Activated T-cell treated with anti-CD3 and anti-CD28 coated beads for 48 hours (primary cell): ENCODE measurements at regions not wholly inside any gene's neighbourhood (a gene's known extent, or its start where the extent isn't known, plus 50 kb on each side); places are given as distances from the start of the nearest gene placed in this dataset.
"Not testable (repeated sequence)": the region's sequence is repeated elsewhere in the genome, so short reads cannot be mapped to it uniquely, and the experiment has no call there.

ENCODE experiments used
- DNase-seq: peaks from one replicate; pipeline ENCODE4 v3.0.0-alpha.2; 2020; ENCODE audit warnings: low read depth

- no peak for DNase-seq
Measured at GRCh38 chr17:37828651-37829124, 83.8 kb upstream of the HNF1B start.

- no peak for DNase-seq
Measured at GRCh38 chr17:37827905-37828650, 83.2 kb upstream of the HNF1B start.

GRCh38 chr17:37826497-37827430, 81.9 kb upstream of the HNF1B start:
- no peak for DNase-seq

- no peak for DNase-seq
Measured at GRCh38 chr17:37825851-37826250, 81.0 kb upstream of the HNF1B start.

GRCh38 chr17:37824534-37825485, 80.0 kb upstream of the HNF1B start:
- DNase-seq, result no peak

GRCh38 chr17:37823996-37824395, 79.1 kb upstream of the HNF1B start:
- no peak for DNase-seq

GRCh38 chr17:37820995-37821713, 76.3 kb upstream of the HNF1B start:
- no peak for DNase-seq

- DNase-seq, result no peak
Measured at GRCh38 chr17:37820313-37820994, 75.6 kb upstream of the HNF1B start.

GRCh38 chr17:37818689-37819088, 73.8 kb upstream of the HNF1B start:
- no peak for DNase-seq

GRCh38 chr17:37816950-37817349, 72.1 kb upstream of the HNF1B start:
- DNase-seq, result no peak

GRCh38 chr17:37815536-37815935, 70.7 kb upstream of the HNF1B start:
- DNase-seq, result no peak

GRCh38 chr17:37813751-37814150, 68.9 kb upstream of the HNF1B start:
- no peak for DNase-seq

GRCh38 chr17:37808846-37809245, 64.0 kb upstream of the HNF1B start:
- DNase-seq, result not testable (repeated sequence)

- no peak for DNase-seq
Measured at GRCh38 chr17:37802712-37803416, 58.0 kb upstream of the HNF1B start.

- DNase-seq, result no peak
Measured at GRCh38 chr17:37802061-37802595, 57.3 kb upstream of the HNF1B start.

GRCh38 chr17:37801171-37801570, 56.3 kb upstream of the HNF1B start:
- no peak for DNase-seq

- DNase-seq, result no peak
Measured at GRCh38 chr17:37797206-37797605, 52.3 kb upstream of the HNF1B start.

GRCh38 chr17:37796076-37796475, 51.2 kb upstream of the HNF1B start:
- no peak for DNase-seq
